Astrocyte (in vitro differentiated cells and primary cell): ENCODE measurements at regions not wholly inside any gene's neighbourhood (a gene's known extent, or its start where the extent isn't known, plus 50 kb on each side); places are given as distances from the start of the nearest gene placed in this dataset.

Experiments used
- DNase-seq: peaks from one replicate; pipeline ENCODE4 v3.0.0-alpha.2; 2010; ENCODE audit warnings: low read depth
- FAIRE-seq: peaks from 2 replicates; lab custom pipeline; 2011; peaks lifted over from hg19 to GRCh38; lab: Jason Lieb, UNC
- H2AFZ ChIP-seq: 2 replicates; pipeline ENCODE4 v1.6.0; 2012; ENCODE audit warnings: low read depth, low read length, inconsistent platforms
- H3K27ac ChIP-seq: 2 replicates; pipeline ENCODE4 v1.5.1; 2011; ENCODE audit warnings: low read depth, low read length, inconsistent platforms
- H3K27me3 ChIP-seq: 2 replicates; pipeline ENCODE4 v1.6.0; 2011; ENCODE audit warnings: low read length, inconsistent platforms; ENCODE audit not compliant: insufficient read depth
- H3K36me3 ChIP-seq: 2 replicates; pipeline ENCODE4 v1.5.1; 2011; ENCODE audit warnings: low read length, inconsistent platforms; ENCODE audit not compliant: insufficient read depth
- H3K4me1 ChIP-seq: 2 replicates; pipeline ENCODE4 v1.5.1; 2011; ENCODE audit warnings: low read length, inconsistent platforms; ENCODE audit not compliant: insufficient read depth
- H3K4me2 ChIP-seq: 2 replicates; pipeline ENCODE4 v1.6.0; 2012; ENCODE audit warnings: low read length, inconsistent platforms
- H3K4me3 ChIP-seq: 2 replicates; pipeline ENCODE4 v1.5.1; 2011; ENCODE audit warnings: low read depth, mild to moderate bottlenecking, low read length, inconsistent platforms; ENCODE audit not compliant: insufficient read depth
- H3K79me2 ChIP-seq: 2 replicates; pipeline ENCODE4 v1.6.0; 2012; ENCODE audit warnings: mild to moderate bottlenecking, low read length, inconsistent platforms; ENCODE audit not compliant: insufficient read depth
- H3K9ac ChIP-seq: 2 replicates; pipeline ENCODE4 v1.6.0; 2012; ENCODE audit warnings: mild to moderate bottlenecking, low read length, inconsistent platforms
- H3K9me3 ChIP-seq: 2 replicates; pipeline ENCODE4 v1.5.1; 2012; ENCODE audit warnings: low read depth, mild to moderate bottlenecking, low read length, inconsistent platforms; ENCODE audit not compliant: insufficient read depth
- H4K20me1 ChIP-seq: 2 replicates; pipeline ENCODE4 v1.6.0; 2012; ENCODE audit warnings: low read length, inconsistent platforms; ENCODE audit not compliant: insufficient read depth
- H3K27ac Mint-ChIP-seq: one replicate; pipeline ENCODE4 v1.8.0; 2021; ENCODE audit warnings: mild to moderate bottlenecking, mixed read lengths; ENCODE audit not compliant: unreplicated experiment
- H3K27me3 Mint-ChIP-seq: one replicate; pipeline ENCODE4 v1.8.0; 2021; ENCODE audit warnings: low read depth, mixed read lengths; ENCODE audit not compliant: unreplicated experiment
- H3K36me3 Mint-ChIP-seq: one replicate; pipeline ENCODE4 v1.8.0; 2021; ENCODE audit warnings: low read depth, mixed read lengths; ENCODE audit not compliant: unreplicated experiment
- H3K4me1 Mint-ChIP-seq: one replicate; pipeline ENCODE4 v1.8.0; 2021; ENCODE audit warnings: low read depth, mixed read lengths; ENCODE audit not compliant: unreplicated experiment
- H3K4me3 Mint-ChIP-seq: one replicate; pipeline ENCODE4 v1.8.0; 2021; ENCODE audit warnings: mild to moderate bottlenecking, moderate library complexity, mixed read lengths; ENCODE audit not compliant: unreplicated experiment
- H3K9me3 Mint-ChIP-seq: one replicate; pipeline ENCODE4 v1.8.0; 2021; ENCODE audit warnings: mild to moderate bottlenecking, mixed read lengths; ENCODE audit not compliant: unreplicated experiment
- CTCF ChIP-seq: IDR thresholded peaks from 2 replicates; pipeline ENCODE4 v1.5.1; 2011; ENCODE audit warnings: low read depth, mild to moderate bottlenecking, inconsistent platforms, low read length, moderate library complexity; ENCODE audit not compliant: insufficient read depth
- EZH2 ChIP-seq: IDR thresholded peaks from 2 replicates; pipeline ENCODE4 v1.6.1; 2012; ENCODE audit warnings: mild to moderate bottlenecking, low read length, inconsistent platforms; ENCODE audit not compliant: insufficient read depth

- H3K4me1 Mint-ChIP-seq = no peaks in the 10 kb centered on the region
- H3K27me3 Mint-ChIP-seq = no peaks in the 10 kb centered on the region
- no peak for FAIRE-seq
These were observed 1371.8 kb upstream of the PRMT6 start for GRCh38 chr1:105684714-105685113.

DNA sequence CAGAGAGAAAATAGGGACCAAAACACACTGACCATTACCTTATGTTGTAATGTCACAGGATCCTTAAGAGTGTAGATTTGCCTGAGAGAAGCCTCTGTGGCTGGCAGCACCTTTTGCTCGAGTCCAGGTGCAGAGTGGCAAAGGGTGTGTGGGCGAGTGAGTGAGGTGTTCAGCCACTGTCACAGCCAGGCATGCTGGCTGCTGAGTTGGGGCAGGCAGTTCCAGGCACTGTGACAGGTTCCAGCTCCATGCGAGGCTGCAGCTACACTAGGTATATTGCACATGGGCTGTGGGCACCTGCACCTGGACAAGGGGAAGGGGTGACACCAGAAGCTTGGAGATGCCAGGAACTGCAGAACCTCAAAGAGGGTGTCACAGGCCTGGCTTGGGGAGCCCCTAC is 1370.4 kb upstream of the PRMT6 start:
- H3K27ac ChIP-seq = no peak overlapping the region
- TF ChIP-seq EZH2 (no peak), CTCF (no peak)
- no peaks in the 10 kb centered on the region for H3K27me3 ChIP-seq
- no peaks in the 10 kb centered on the region for H3K79me2 ChIP-seq
- DNase-seq (no peak), FAIRE-seq (no peak)
- H4K20me1 ChIP-seq = no peaks in the 10 kb centered on the region
- Mint-ChIP-seq H3K4me3 (no peak overlapping the region), H3K36me3 (no peaks in the 10 kb centered on the region), H3K4me1 (no peaks in the 10 kb centered on the region), H3K9me3 (no peaks in the 10 kb centered on the region), H3K27me3 (no peaks in the 10 kb centered on the region), H3K27ac (no peak overlapping the region)
- no peaks in the 10 kb centered on the region for H3K4me1 ChIP-seq
- H2AFZ ChIP-seq = no peak overlapping the region
- H3K4me2 ChIP-seq = no peak overlapping the region
- H3K4me3 ChIP-seq = no peak overlapping the region
- no peaks in the 10 kb centered on the region for H3K9me3 ChIP-seq
- H3K36me3 ChIP-seq = no peaks in the 10 kb centered on the region
- H3K9ac ChIP-seq = no peak overlapping the region

More at GRCh38 chr1:105684714-105685113, 1371.8 kb upstream of the PRMT6 start:
- H3K9me3 Mint-ChIP-seq = no peaks in the 10 kb centered on the region
- H3K4me3 Mint-ChIP-seq = no peak overlapping the region
- Histone ChIP-seq H2AFZ (no peak overlapping the region), H3K4me2 (no peak overlapping the region), H3K4me3 (no peak overlapping the region), H4K20me1 (no peaks in the 10 kb centered on the region), H3K9ac (no peak overlapping the region), H3K9me3 (no peaks in the 10 kb centered on the region), H3K27me3 (no peaks in the 10 kb centered on the region), H3K36me3 (no peaks in the 10 kb centered on the region), H3K27ac (no peak overlapping the region), H3K4me1 (no peaks in the 10 kb centered on the region), H3K79me2 (no peaks in the 10 kb centered on the region)
- TF ChIP-seq EZH2 = no peak
- no peak for TF ChIP-seq CTCF
- DNase-seq = no peak
- H3K27ac Mint-ChIP-seq = no peak overlapping the region
- H3K36me3 Mint-ChIP-seq = no peaks in the 10 kb centered on the region

- no peaks in the 10 kb centered on the region for H3K9me3 Mint-ChIP-seq
- H3K4me2 ChIP-seq = no peak overlapping the region
- TF ChIP-seq CTCF = no peak
- H3K27ac Mint-ChIP-seq = no peak overlapping the region
- no peaks in the 10 kb centered on the region for H4K20me1 ChIP-seq
- H3K27ac ChIP-seq = no peak overlapping the region
- H3K4me1 Mint-ChIP-seq = no peaks in the 10 kb centered on the region
- no peaks in the 10 kb centered on the region for H3K36me3 Mint-ChIP-seq
- H3K4me3 Mint-ChIP-seq = no peak overlapping the region
- H3K9me3 ChIP-seq = no peaks in the 10 kb centered on the region
- no peaks in the 10 kb centered on the region for H3K4me1 ChIP-seq
- H3K9ac ChIP-seq = no peak overlapping the region
- no peaks in the 10 kb centered on the region for H3K79me2 ChIP-seq
- H3K27me3 ChIP-seq = no peaks in the 10 kb centered on the region
- DNase-seq (no peak), FAIRE-seq (no peak)
- no peaks in the 10 kb centered on the region for H3K36me3 ChIP-seq
- no peak overlapping the region for H2AFZ ChIP-seq
- no peaks in the 10 kb centered on the region for H3K27me3 Mint-ChIP-seq
- no peak overlapping the region for H3K4me3 ChIP-seq
These were observed 1369.4 kb upstream of the PRMT6 start for GRCh38 chr1:105686874-105687690.
